Uterus (tissue), 2 donors: ENCODE measurements at regions not wholly inside any gene's neighbourhood (a gene's known extent, or its start where the extent isn't known, plus 50 kb on each side); places are given as distances from the start of the nearest gene placed in this dataset.

ENCODE experiments used
- POLR2A ChIP-seq, 2 donors: fragments of 450-650 bp; IDR thresholded peaks; one replicate each; pipeline ENCODE4 v1.6.1; 2016; ENCODE audit warnings: antibody characterized with exemption in 2 of 2, mild to moderate bottlenecking in 1 of 2, moderate library complexity in 1 of 2
- TF ChIP-seq, protein P1 (sequence below), 4 experiments: fragments of 200-600 bp in 2 of 4; fragments of 450-650 bp in 2 of 4; sonication (generic) in 2 of 4; IDR thresholded peaks; one replicate each; pipeline ENCODE4 v1.5.1; 2016 to 2019; ENCODE audit warnings: antibody characterized with exemption in 4 of 4, mild to moderate bottlenecking in 2 of 4, moderate library complexity in 1 of 4

- TF ChIP-seq POLR2A (IDR thresholded peaks at IDR 0.05) = no peak
- TF ChIP-seq, protein P1, sequence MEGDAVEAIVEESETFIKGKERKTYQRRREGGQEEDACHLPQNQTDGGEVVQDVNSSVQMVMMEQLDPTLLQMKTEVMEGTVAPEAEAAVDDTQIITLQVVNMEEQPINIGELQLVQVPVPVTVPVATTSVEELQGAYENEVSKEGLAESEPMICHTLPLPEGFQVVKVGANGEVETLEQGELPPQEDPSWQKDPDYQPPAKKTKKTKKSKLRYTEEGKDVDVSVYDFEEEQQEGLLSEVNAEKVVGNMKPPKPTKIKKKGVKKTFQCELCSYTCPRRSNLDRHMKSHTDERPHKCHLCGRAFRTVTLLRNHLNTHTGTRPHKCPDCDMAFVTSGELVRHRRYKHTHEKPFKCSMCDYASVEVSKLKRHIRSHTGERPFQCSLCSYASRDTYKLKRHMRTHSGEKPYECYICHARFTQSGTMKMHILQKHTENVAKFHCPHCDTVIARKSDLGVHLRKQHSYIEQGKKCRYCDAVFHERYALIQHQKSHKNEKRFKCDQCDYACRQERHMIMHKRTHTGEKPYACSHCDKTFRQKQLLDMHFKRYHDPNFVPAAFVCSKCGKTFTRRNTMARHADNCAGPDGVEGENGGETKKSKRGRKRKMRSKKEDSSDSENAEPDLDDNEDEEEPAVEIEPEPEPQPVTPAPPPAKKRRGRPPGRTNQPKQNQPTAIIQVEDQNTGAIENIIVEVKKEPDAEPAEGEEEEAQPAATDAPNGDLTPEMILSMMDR (IDR thresholded peaks at IDR 0.05) = no peak
These were observed 770.8 kb downstream of the EPHA7 start for GRCh38 chr6:92648364-92649086.
